OCI-LY7 (cell line): ENCODE measurements at regions not wholly inside any gene's neighbourhood (a gene's known extent, or its start where the extent isn't known, plus 50 kb on each side); places are given as distances from the start of the nearest gene placed in this dataset.

ENCODE experiments used
- EZH2phosphoT487 ChIP-seq: fragments of 200-600 bp; sonication (generic); IDR thresholded peaks from 2 replicates; pipeline ENCODE4 v1.6.1; 2018; ENCODE audit warnings: low read depth, borderline replicate concordance, mild to moderate bottlenecking, mixed run types, antibody characterized with exemption, low read length, moderate library complexity, mixed read lengths
- TF ChIP-seq, protein P1 (sequence below): fragments of 200-600 bp; sonication (generic); conservative IDR thresholded peaks from 2 replicates; pipeline ENCODE4 v1.5.1; 2014; ENCODE audit warnings: mild to moderate bottlenecking, antibody characterized with exemption, low read length, moderate library complexity, mixed read lengths

- TF ChIP-seq, protein P1, sequence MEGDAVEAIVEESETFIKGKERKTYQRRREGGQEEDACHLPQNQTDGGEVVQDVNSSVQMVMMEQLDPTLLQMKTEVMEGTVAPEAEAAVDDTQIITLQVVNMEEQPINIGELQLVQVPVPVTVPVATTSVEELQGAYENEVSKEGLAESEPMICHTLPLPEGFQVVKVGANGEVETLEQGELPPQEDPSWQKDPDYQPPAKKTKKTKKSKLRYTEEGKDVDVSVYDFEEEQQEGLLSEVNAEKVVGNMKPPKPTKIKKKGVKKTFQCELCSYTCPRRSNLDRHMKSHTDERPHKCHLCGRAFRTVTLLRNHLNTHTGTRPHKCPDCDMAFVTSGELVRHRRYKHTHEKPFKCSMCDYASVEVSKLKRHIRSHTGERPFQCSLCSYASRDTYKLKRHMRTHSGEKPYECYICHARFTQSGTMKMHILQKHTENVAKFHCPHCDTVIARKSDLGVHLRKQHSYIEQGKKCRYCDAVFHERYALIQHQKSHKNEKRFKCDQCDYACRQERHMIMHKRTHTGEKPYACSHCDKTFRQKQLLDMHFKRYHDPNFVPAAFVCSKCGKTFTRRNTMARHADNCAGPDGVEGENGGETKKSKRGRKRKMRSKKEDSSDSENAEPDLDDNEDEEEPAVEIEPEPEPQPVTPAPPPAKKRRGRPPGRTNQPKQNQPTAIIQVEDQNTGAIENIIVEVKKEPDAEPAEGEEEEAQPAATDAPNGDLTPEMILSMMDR = no peak
- no peak for TF ChIP-seq EZH2phosphoT487
Observed at GRCh38 chr1:223035724-223036478, 107.1 kb downstream of the TLR5 start.
